Astrocyte (in vitro differentiated cells and primary cell): ENCODE measurements at regions not wholly inside any gene's neighbourhood (a gene's known extent, or its start where the extent isn't known, plus 50 kb on each side); places are given as distances from the start of the nearest gene placed in this dataset.

Experiments used
- DNase-seq: peaks from one replicate; pipeline ENCODE4 v3.0.0-alpha.2; 2010; ENCODE audit warnings: low read depth
- FAIRE-seq: peaks from 2 replicates; lab custom pipeline; 2011; peaks lifted over from hg19 to GRCh38; lab: Jason Lieb, UNC
- H2AFZ ChIP-seq: 2 replicates; pipeline ENCODE4 v1.6.0; 2012; ENCODE audit warnings: low read depth, low read length, inconsistent platforms
- H3K27ac ChIP-seq: 2 replicates; pipeline ENCODE4 v1.5.1; 2011; ENCODE audit warnings: low read depth, low read length, inconsistent platforms
- H3K27me3 ChIP-seq: 2 replicates; pipeline ENCODE4 v1.6.0; 2011; ENCODE audit warnings: low read length, inconsistent platforms; ENCODE audit not compliant: insufficient read depth
- H3K36me3 ChIP-seq: 2 replicates; pipeline ENCODE4 v1.5.1; 2011; ENCODE audit warnings: low read length, inconsistent platforms; ENCODE audit not compliant: insufficient read depth
- H3K4me1 ChIP-seq: 2 replicates; pipeline ENCODE4 v1.5.1; 2011; ENCODE audit warnings: low read length, inconsistent platforms; ENCODE audit not compliant: insufficient read depth
- H3K4me2 ChIP-seq: 2 replicates; pipeline ENCODE4 v1.6.0; 2012; ENCODE audit warnings: low read length, inconsistent platforms
- H3K4me3 ChIP-seq: 2 replicates; pipeline ENCODE4 v1.5.1; 2011; ENCODE audit warnings: low read depth, mild to moderate bottlenecking, low read length, inconsistent platforms; ENCODE audit not compliant: insufficient read depth
- H3K79me2 ChIP-seq: 2 replicates; pipeline ENCODE4 v1.6.0; 2012; ENCODE audit warnings: mild to moderate bottlenecking, low read length, inconsistent platforms; ENCODE audit not compliant: insufficient read depth
- H3K9ac ChIP-seq: 2 replicates; pipeline ENCODE4 v1.6.0; 2012; ENCODE audit warnings: mild to moderate bottlenecking, low read length, inconsistent platforms
- H3K9me3 ChIP-seq: 2 replicates; pipeline ENCODE4 v1.5.1; 2012; ENCODE audit warnings: low read depth, mild to moderate bottlenecking, low read length, inconsistent platforms; ENCODE audit not compliant: insufficient read depth
- H4K20me1 ChIP-seq: 2 replicates; pipeline ENCODE4 v1.6.0; 2012; ENCODE audit warnings: low read length, inconsistent platforms; ENCODE audit not compliant: insufficient read depth
- H3K27ac Mint-ChIP-seq: one replicate; pipeline ENCODE4 v1.8.0; 2021; ENCODE audit warnings: mild to moderate bottlenecking, mixed read lengths; ENCODE audit not compliant: unreplicated experiment
- H3K27me3 Mint-ChIP-seq: one replicate; pipeline ENCODE4 v1.8.0; 2021; ENCODE audit warnings: low read depth, mixed read lengths; ENCODE audit not compliant: unreplicated experiment
- H3K36me3 Mint-ChIP-seq: one replicate; pipeline ENCODE4 v1.8.0; 2021; ENCODE audit warnings: low read depth, mixed read lengths; ENCODE audit not compliant: unreplicated experiment
- H3K4me1 Mint-ChIP-seq: one replicate; pipeline ENCODE4 v1.8.0; 2021; ENCODE audit warnings: low read depth, mixed read lengths; ENCODE audit not compliant: unreplicated experiment
- H3K4me3 Mint-ChIP-seq: one replicate; pipeline ENCODE4 v1.8.0; 2021; ENCODE audit warnings: mild to moderate bottlenecking, moderate library complexity, mixed read lengths; ENCODE audit not compliant: unreplicated experiment
- H3K9me3 Mint-ChIP-seq: one replicate; pipeline ENCODE4 v1.8.0; 2021; ENCODE audit warnings: mild to moderate bottlenecking, mixed read lengths; ENCODE audit not compliant: unreplicated experiment
- EZH2 ChIP-seq: IDR thresholded peaks from 2 replicates; pipeline ENCODE4 v1.6.1; 2012; ENCODE audit warnings: mild to moderate bottlenecking, low read length, inconsistent platforms; ENCODE audit not compliant: insufficient read depth
- TF ChIP-seq, protein P1 (sequence below): IDR thresholded peaks from 2 replicates; pipeline ENCODE4 v1.5.1; 2011; ENCODE audit warnings: low read depth, mild to moderate bottlenecking, inconsistent platforms, low read length, moderate library complexity; ENCODE audit not compliant: insufficient read depth

- Histone ChIP-seq H3K4me3 (no peak overlapping the region), H3K9me3 (peaks cover 6% of the 10 kb centered on the region), H4K20me1 (no peaks in the 10 kb centered on the region), H3K4me1 (no peaks in the 10 kb centered on the region), H3K4me2 (no peak overlapping the region), H3K36me3 (no peaks in the 10 kb centered on the region), H3K9ac (no peak overlapping the region), H3K27ac (no peak overlapping the region), H3K79me2 (no peaks in the 10 kb centered on the region), H3K27me3 (no peaks in the 10 kb centered on the region), H2AFZ (no peak overlapping the region)
- Mint-ChIP-seq H3K27me3 (peaks cover 4% of the 10 kb centered on the region), H3K27ac (no peak overlapping the region), H3K4me3 (no peak overlapping the region), H3K9me3 (peaks cover 2% of the 10 kb centered on the region), H3K4me1 (no peaks in the 10 kb centered on the region), H3K36me3 (peaks cover 2% of the 10 kb centered on the region)
- FAIRE-seq, result no peak
- TF ChIP-seq EZH2, result no peak
- TF ChIP-seq, protein P1, sequence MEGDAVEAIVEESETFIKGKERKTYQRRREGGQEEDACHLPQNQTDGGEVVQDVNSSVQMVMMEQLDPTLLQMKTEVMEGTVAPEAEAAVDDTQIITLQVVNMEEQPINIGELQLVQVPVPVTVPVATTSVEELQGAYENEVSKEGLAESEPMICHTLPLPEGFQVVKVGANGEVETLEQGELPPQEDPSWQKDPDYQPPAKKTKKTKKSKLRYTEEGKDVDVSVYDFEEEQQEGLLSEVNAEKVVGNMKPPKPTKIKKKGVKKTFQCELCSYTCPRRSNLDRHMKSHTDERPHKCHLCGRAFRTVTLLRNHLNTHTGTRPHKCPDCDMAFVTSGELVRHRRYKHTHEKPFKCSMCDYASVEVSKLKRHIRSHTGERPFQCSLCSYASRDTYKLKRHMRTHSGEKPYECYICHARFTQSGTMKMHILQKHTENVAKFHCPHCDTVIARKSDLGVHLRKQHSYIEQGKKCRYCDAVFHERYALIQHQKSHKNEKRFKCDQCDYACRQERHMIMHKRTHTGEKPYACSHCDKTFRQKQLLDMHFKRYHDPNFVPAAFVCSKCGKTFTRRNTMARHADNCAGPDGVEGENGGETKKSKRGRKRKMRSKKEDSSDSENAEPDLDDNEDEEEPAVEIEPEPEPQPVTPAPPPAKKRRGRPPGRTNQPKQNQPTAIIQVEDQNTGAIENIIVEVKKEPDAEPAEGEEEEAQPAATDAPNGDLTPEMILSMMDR, result no peak
- no peak for DNase-seq
Observed at GRCh38 chr22:48361099-48361639, 1466.5 kb downstream of the BRD1 start.

GRCh38 chr22:48359613-48359965 lies 1468.1 kb downstream of the BRD1 start:
- Histone ChIP-seq H3K79me2 (no peaks in the 10 kb centered on the region), H3K4me1 (no peaks in the 10 kb centered on the region), H3K4me2 (no peak overlapping the region), H3K27me3 (no peaks in the 10 kb centered on the region), H3K27ac (no peak overlapping the region), H3K9me3 (peaks cover 6% of the 10 kb centered on the region), H3K36me3 (no peaks in the 10 kb centered on the region), H3K9ac (no peak overlapping the region), H2AFZ (no peak overlapping the region), H3K4me3 (no peak overlapping the region), H4K20me1 (no peaks in the 10 kb centered on the region)
- H3K4me3 Mint-ChIP-seq, result no peak overlapping the region
- no peak overlapping the region for H3K27ac Mint-ChIP-seq
- peaks cover 2% of the 10 kb centered on the region for H3K9me3 Mint-ChIP-seq
- no peaks in the 10 kb centered on the region for H3K4me1 Mint-ChIP-seq
- H3K27me3 Mint-ChIP-seq, result peaks cover 10% of the 10 kb centered on the region
- DNase-seq (no peak), FAIRE-seq (no peak)
- no peak for TF ChIP-seq EZH2
- TF ChIP-seq, protein P1, result no peak
- H3K36me3 Mint-ChIP-seq, result peaks cover 2% of the 10 kb centered on the region

GRCh38 chr22:48358886-48359612 lies 1468.6 kb downstream of the BRD1 start:
- Histone ChIP-seq H3K36me3 (no peaks in the 10 kb centered on the region), H3K79me2 (no peaks in the 10 kb centered on the region), H3K4me1 (no peaks in the 10 kb centered on the region), H3K27ac (no peak overlapping the region), H3K4me3 (no peak overlapping the region), H2AFZ (no peak overlapping the region), H3K27me3 (no peaks in the 10 kb centered on the region), H3K4me2 (no peak overlapping the region), H3K9ac (no peak overlapping the region), H3K9me3 (peaks cover 6% of the 10 kb centered on the region), H4K20me1 (no peaks in the 10 kb centered on the region)
- H3K4me1 Mint-ChIP-seq, result no peaks in the 10 kb centered on the region
- no peak overlapping the region for H3K4me3 Mint-ChIP-seq
- no peak overlapping the region for H3K27ac Mint-ChIP-seq
- peaks cover 2% of the 10 kb centered on the region for H3K9me3 Mint-ChIP-seq
- H3K36me3 Mint-ChIP-seq, result peaks cover 2% of the 10 kb centered on the region
- peaks cover 10% of the 10 kb centered on the region for H3K27me3 Mint-ChIP-seq
- no peak for DNase-seq
- FAIRE-seq, result no peak
- no peak for TF ChIP-seq EZH2
- TF ChIP-seq, protein P1, result no peak
